Activated CD8-positive, alpha-beta memory T cell treated with anti-CD3 and anti-CD28 coated beads, Interleukin-2, amount 50 U/mL, for 4 hours (primary cell): ENCODE measurements at regions not wholly inside any gene's neighbourhood (a gene's known extent, or its start where the extent isn't known, plus 50 kb on each side); places are given as distances from the start of the nearest gene placed in this dataset.

Source experiments
- DNase-seq: peaks from one replicate; pipeline ENCODE4 v3.0.0-alpha.2; 2020

- DNase-seq = no peak
Measured at GRCh38 chr14:98959410-98959809, 312.6 kb downstream of the BCL11B start.

- DNase-seq = no peak
Measured at GRCh38 chr14:98959958-98960616, 311.9 kb downstream of the BCL11B start.

GRCh38 chr14:98960617-98961013, 311.4 kb downstream of the BCL11B start:
- no peak for DNase-seq

GRCh38 chr14:98961191-98961590, 310.8 kb downstream of the BCL11B start:
- DNase-seq = no peak

GRCh38 chr14:98962118-98962517, 309.9 kb downstream of the BCL11B start:
- DNase-seq = no peak

GRCh38 chr14:98963610-98964009, 308.4 kb downstream of the BCL11B start:
- no peak for DNase-seq

- DNase-seq = no peak
Measured at GRCh38 chr14:98964171-98964570, 307.8 kb downstream of the BCL11B start.

- no peak for DNase-seq
Measured at GRCh38 chr14:98965076-98965475, 306.9 kb downstream of the BCL11B start.

- DNase-seq = no peak
Measured at GRCh38 chr14:98966016-98966415, 306.0 kb downstream of the BCL11B start.

- DNase-seq = no peak
Measured at GRCh38 chr14:98966475-98967162, 305.4 kb downstream of the BCL11B start.

GRCh38 chr14:98974113-98974512, 297.9 kb downstream of the BCL11B start:
- DNase-seq = no peak

- no peak for DNase-seq
Measured at GRCh38 chr14:98976271-98976670, 295.7 kb downstream of the BCL11B start.

GRCh38 chr14:98977451-98977850, 294.5 kb downstream of the BCL11B start:
- no peak for DNase-seq

- DNase-seq = no peak
Measured at GRCh38 chr14:98982986-98983385, 289.0 kb downstream of the BCL11B start.

GRCh38 chr14:98984027-98984718, 287.8 kb downstream of the BCL11B start:
- no peak for DNase-seq

GRCh38 chr14:98984719-98985041, 287.3 kb downstream of the BCL11B start:
- peak; percentile 63 for DNase-seq

- DNase-seq = no peak
Measured at GRCh38 chr14:98993818-98994217, 278.2 kb downstream of the BCL11B start.

GRCh38 chr14:98994561-98994960, 277.4 kb downstream of the BCL11B start:
- DNase-seq = no peak

GRCh38 chr14:98997526-98998205, 274.3 kb downstream of the BCL11B start:
- no peak for DNase-seq

GRCh38 chr14:98999345-98999744, 272.7 kb downstream of the BCL11B start:
- DNase-seq = no peak

- DNase-seq = no peak
Measured at GRCh38 chr14:98999901-99000300, 272.1 kb downstream of the BCL11B start.

GRCh38 chr14:99001241-99001640, 270.8 kb downstream of the BCL11B start:
- no peak for DNase-seq

- no peak for DNase-seq
Measured at GRCh38 chr14:99003646-99004045, 268.4 kb downstream of the BCL11B start.

GRCh38 chr14:99004112-99004511, 267.9 kb downstream of the BCL11B start:
- no peak for DNase-seq
